ENCODE measurements at regions not wholly inside any gene's neighbourhood (a gene's known extent, or its start where the extent isn't known, plus 50 kb on each side); places are given as distances from the start of the nearest gene placed in this dataset.

- TF ChIP-seq REST (IDR thresholded peaks at IDR 0.05; ENCODE audit: insufficient read depth in 1 of 2, low read depth in 2 of 2, low read length in 2 of 2) (no peak), POLR2AphosphoS5 (IDR thresholded peaks at IDR 0.05; ENCODE audit: low read depth, low read length) (no peak)
These were observed 50.7 kb upstream of the CNTNAP4 start for GRCh38 chr16:76226481-76226880.

Measured in PFSK-1 (cell line).